8988T (cell line): ENCODE measurements at regions not wholly inside any gene's neighbourhood (a gene's known extent, or its start where the extent isn't known, plus 50 kb on each side); places are given as distances from the start of the nearest gene placed in this dataset.

Source experiments
- DNase-seq: peaks from one replicate; pipeline ENCODE4 v3.0.0; 2011

DNA sequence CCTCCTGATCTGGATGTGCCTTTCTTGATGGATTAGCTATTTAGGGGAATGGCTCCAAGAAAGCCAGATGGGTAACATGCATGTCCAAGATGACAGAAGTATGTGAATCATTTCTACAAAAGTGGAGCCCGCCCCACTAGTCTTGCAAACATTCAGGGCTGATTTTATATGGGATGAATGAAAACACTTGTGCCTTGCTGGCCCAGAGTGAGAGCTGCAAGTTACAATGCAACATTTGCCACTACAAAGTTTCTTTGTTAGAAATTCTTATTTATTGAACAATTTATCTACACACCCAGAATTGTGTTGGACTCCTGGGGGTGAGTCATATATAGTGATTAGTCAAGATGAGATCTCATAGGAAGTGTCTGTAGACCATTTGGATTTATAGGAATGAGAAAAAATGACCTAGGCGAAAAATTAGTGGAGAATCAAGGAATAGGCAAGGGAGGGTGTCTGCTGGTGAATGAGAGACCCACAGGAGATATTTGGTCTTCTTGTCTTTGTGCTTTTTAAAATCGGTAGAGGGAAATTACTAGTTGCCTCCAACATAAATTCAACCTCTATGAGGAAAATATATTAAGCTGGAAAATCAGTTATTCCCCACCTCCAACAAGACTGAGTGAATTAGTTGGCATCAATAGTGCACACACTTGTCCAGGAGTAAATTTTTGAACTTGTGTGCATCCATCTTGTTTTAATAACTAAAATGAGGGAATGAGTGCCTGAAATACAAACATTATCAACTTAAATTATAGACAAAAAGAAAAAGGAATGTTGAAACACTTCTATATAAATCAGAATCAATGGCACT, 53.5 kb upstream of the DCBLD2 start:
- no peak for DNase-seq

DNA sequence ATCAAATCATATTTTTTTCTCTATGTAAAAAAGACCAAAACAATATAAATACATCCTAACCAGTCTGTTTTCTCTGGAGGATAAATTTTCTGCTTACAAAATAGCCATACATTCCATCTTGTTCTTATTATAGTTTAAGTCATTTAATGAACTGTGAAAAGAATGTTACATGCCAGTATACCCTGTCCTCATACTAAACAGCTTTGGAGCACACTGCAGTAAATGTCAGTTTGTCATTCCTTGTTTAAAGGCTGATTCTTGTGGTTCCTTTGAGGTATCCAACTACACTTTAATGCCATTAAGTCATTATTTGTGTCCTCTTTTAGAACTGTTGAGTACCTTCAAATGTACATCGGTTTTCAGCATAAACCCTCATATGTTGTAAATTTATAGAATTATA, 52.7 kb upstream of the DCBLD2 start:
- DNase-seq = no peak

DNA sequence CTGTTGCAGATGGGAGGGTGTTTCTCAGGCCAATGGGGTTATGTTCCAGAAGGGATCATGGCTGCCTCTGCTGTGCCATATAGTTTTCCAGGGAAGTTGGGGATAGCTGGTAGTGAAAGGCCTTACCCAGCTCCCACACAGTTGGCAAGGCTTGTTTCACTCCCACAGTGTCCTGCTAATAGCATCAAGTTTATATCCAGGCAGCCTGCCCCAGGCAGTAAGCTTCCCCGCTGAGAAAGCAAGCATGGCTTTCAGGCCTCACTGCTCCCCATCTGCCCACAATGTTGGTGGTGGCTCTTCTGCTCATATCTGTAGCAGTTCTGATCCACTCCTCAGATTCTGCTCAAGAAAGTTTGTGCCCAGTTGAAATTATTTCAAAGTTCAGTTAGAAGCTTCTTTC, 50.9 kb upstream of the DCBLD2 start:
- no peak for DNase-seq
